B cell (primary cell): ENCODE measurements at regions not wholly inside any gene's neighbourhood (a gene's known extent, or its start where the extent isn't known, plus 50 kb on each side); places are given as distances from the start of the nearest gene placed in this dataset.

Experiments used
- ATAC-seq: fragments of 200-7000 bp; cut with Tn5 transposase; one replicate; pipeline ENCODE4 v1.10.0; 2021; ENCODE audit warnings: low read depth, mild to moderate bottlenecking, moderate number of reproducible peaks, moderate library complexity
- CTCF ChIA-PET: fragments of 350-600 bp; sonication (Branson Sonifier 250); formaldehyde crosslinking; loops from one replicate; lab custom pipeline; 2021; ENCODE audit warnings: antibody characterized with exemption, inconsistent platforms; lab: Charles Lee
- POLR2A ChIA-PET: fragments of 350-600 bp; sonication (Branson Sonifier 250); formaldehyde crosslinking; loops from one replicate; lab custom pipeline; 2021; ENCODE audit warnings: antibody characterized with exemption; lab: Charles Lee
- DNase-seq: peaks from one replicate; pipeline ENCODE4 v3.0.0; 2013
- H2AFZ ChIP-seq: 2 replicates; pipeline ENCODE4 v1.6.1; 2012; ENCODE audit warnings: mild to moderate bottlenecking, low read depth, low read length; ENCODE audit not compliant: insufficient read depth, poor library complexity, severe bottlenecking
- H3K27ac ChIP-seq, 2 donors: 1 replicate in 1 of 2; 2 replicates in 1 of 2; pipeline ENCODE4 v1.5.1; 2012 to 2013; ENCODE audit warnings: low read length in 2 of 2, mild to moderate bottlenecking in 2 of 2, moderate library complexity in 1 of 2
- H3K27me3 ChIP-seq, 4 experiments: fragments of 200-600 bp in 1 of 4; sonication (generic) in 1 of 4; replicated peaks in 1 of 4; 1 replicate in 2 of 4; 2 replicates in 2 of 4; pipeline versions ENCODE4 v1.6.1 to v1.7.0; 2013 to 2016; ENCODE audit warnings: low read length in 3 of 4, mild to moderate bottlenecking in 2 of 4, mixed read lengths in 1 of 4, moderate library complexity in 1 of 4; ENCODE audit not compliant: insufficient read depth in 4 of 4, control insufficient read depth in 3 of 4; ENCODE audit errors: control extremely low read depth in 1 of 4
- H3K36me3 ChIP-seq, 2 experiments: replicated peaks in 1 of 2; 1 replicate in 1 of 2; 2 replicates in 1 of 2; pipeline versions ENCODE4 v1.6.1 to v1.7.1; 2013; ENCODE audit warnings: low read length in 1 of 2; ENCODE audit not compliant: insufficient read depth in 2 of 2, control insufficient read depth in 1 of 2; ENCODE audit errors: control extremely low read depth in 1 of 2, extremely low read depth in 1 of 2
- H3K4me1 ChIP-seq, 2 donors: fragments of 200-600 bp in 1 of 2; sonication (generic) in 1 of 2; 1 replicate in 1 of 2; 2 replicates in 1 of 2; pipeline versions ENCODE4 v1.5.1 to v1.6.1; 2013 to 2017; ENCODE audit warnings: low read length in 2 of 2; ENCODE audit not compliant: control insufficient read depth in 2 of 2, insufficient read depth in 2 of 2
- H3K4me2 ChIP-seq: replicated peaks from 2 replicates; pipeline ENCODE3; 2012; ENCODE audit warnings: mild to moderate bottlenecking, low read depth, low read length; ENCODE audit not compliant: poor library complexity, severe bottlenecking
- H3K4me3 ChIP-seq, 5 experiments: fragments of 200-600 bp in 1 of 5; sonication (generic) in 1 of 5; 1 replicate in 3 of 5; 2 replicates in 2 of 5; pipeline versions ENCODE4 v1.5.1 to v1.7.0; 2011 to 2016; ENCODE audit warnings: low read length in 4 of 5, mild to moderate bottlenecking in 4 of 5, low read depth in 2 of 5, control low read depth in 1 of 5, moderate library complexity in 1 of 5; ENCODE audit not compliant: insufficient read depth in 1 of 5; ENCODE audit errors: control extremely low read depth in 1 of 5, extremely low read depth in 1 of 5
- H3K79me2 ChIP-seq: fragments of 200-600 bp; sonication (generic); one replicate; pipeline ENCODE4 v1.6.0; 2016; ENCODE audit warnings: low read length; ENCODE audit not compliant: control insufficient read depth, insufficient read depth
- H3K9ac ChIP-seq: fragments of 200-600 bp; sonication (generic); 2 replicates; pipeline ENCODE4 v1.6.1; 2017; ENCODE audit warnings: mild to moderate bottlenecking, low read length, moderate library complexity
- H3K9me3 ChIP-seq, 3 donors: one replicate each; pipeline versions ENCODE4 v1.6.1 to v1.7.1; 2013; ENCODE audit warnings: low read length in 2 of 3; ENCODE audit not compliant: control insufficient read depth in 2 of 3, insufficient read depth in 1 of 3; ENCODE audit errors: control extremely low read depth in 1 of 3
- H4K20me1 ChIP-seq: 2 replicates; pipeline ENCODE4 v1.6.0; 2012; ENCODE audit warnings: mild to moderate bottlenecking, low read length; ENCODE audit not compliant: insufficient read depth, control insufficient read depth, poor library complexity, severe bottlenecking
- H3K27ac Mint-ChIP-seq: one replicate; pipeline ENCODE4 v1.8.0; 2021; ENCODE audit warnings: mixed read lengths
- H3K27me3 Mint-ChIP-seq: one replicate; pipeline ENCODE4 v1.8.0; 2021; ENCODE audit warnings: mixed read lengths
- H3K4me1 Mint-ChIP-seq: one replicate; pipeline ENCODE4 v1.8.0; 2021; ENCODE audit warnings: mixed read lengths
- H3K4me3 Mint-ChIP-seq: one replicate; pipeline ENCODE4 v1.8.0; 2021; ENCODE audit warnings: mixed read lengths
- H3K9me3 Mint-ChIP-seq: one replicate; pipeline ENCODE4 v1.8.0; 2022; ENCODE audit warnings: mixed read lengths; ENCODE audit not compliant: insufficient read depth
- CTCF ChIP-seq: fragments of 200-600 bp; IDR thresholded peaks from one replicate; pipeline ENCODE4 v1.8.0; 2022; ENCODE audit warnings: antibody characterized with exemption, mild to moderate bottlenecking
- EZH2 ChIP-seq: IDR thresholded peaks from 2 replicates; pipeline ENCODE4 v1.6.1; 2012; ENCODE audit warnings: borderline replicate concordance, low read depth, mild to moderate bottlenecking, moderate library complexity, low read length; ENCODE audit not compliant: insufficient read depth, poor library complexity, severe bottlenecking
- WGBS: methylation state at CpG from one replicate; pipeline ENCODE4 v1.1.5; 2013; ENCODE audit warnings: missing lambda C conversion rate; ENCODE audit not compliant: insufficient coverage; 5-methylcytosine and 5-hydroxymethylcytosine counted together
- intact Hi-C: fragments of 100-400 bp; cut with micrococcal nuclease; formaldehyde crosslinking; loops from one replicate; pipeline ENCODE4 v1.10.0; 2022

DNA sequence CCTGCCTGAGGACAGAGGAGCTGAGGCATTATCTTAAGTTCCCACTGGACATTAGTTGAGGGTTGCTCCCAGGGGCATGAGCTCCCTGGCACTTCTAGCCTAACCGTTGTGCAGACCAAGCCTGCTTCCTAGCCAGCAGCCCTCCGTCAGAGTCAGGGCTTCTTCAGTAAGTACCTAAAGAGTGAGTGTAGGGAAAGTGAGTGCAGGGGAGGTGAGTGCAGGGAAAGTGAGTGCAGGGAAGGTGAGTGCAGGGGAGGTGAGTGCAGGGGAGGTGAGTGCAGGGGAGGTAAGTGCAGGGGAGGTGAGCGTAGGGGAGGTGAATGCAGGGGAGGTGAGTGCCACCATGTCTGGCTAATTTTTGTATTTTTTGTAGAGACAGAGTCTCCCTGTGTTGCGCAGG lies 190.5 kb downstream of the ESRRB start:
- Mint-ChIP-seq H3K27me3 (peaks cover 4% of the 10 kb centered on the region), H3K4me1 (no peaks in the 10 kb centered on the region), H3K27ac (no peak overlapping the region), H3K4me3 (no peak overlapping the region), H3K9me3 (no peaks in the 10 kb centered on the region)
- no peaks in the 10 kb centered on the region for H3K79me2 ChIP-seq
- H3K27ac ChIP-seq, result no peak overlapping the region
- TF ChIP-seq CTCF (no peak), EZH2 (no peak)
- ATAC-seq (no peak), DNase-seq (no peak)
- H3K4me1 ChIP-seq, result no peaks in the 10 kb centered on the region
- H4K20me1 ChIP-seq, result no peaks in the 10 kb centered on the region
- peaks cover 0 to 5% (median 0%) of the 10 kb centered on the region in 3 donors for H3K9me3 ChIP-seq
- H3K27me3 ChIP-seq, result peaks cover 0 to 2% (median 0%) of the 10 kb centered on the region in 4 experiments
- ChIA-PET POLR2A (no interaction called here), CTCF (no interaction called here)
- H3K4me3 ChIP-seq, result no peak overlapping the region
- H2AFZ ChIP-seq, result no peak overlapping the region
- 65% methylated on average over 2 of the region's 4 CpGs for whole genome bisulfite sequencing
- no peaks in the 10 kb centered on the region for H3K36me3 ChIP-seq
- H3K4me2 ChIP-seq, result no peak overlapping the region
- H3K9ac ChIP-seq, result no peak overlapping the region
- intact Hi-C loops, result no loop called here

GRCh38 chr14:76574416-76575095 lies 186.7 kb upstream of the VASH1 start:
- DNase-seq, result no peak
- ATAC-seq, result no peak
- ChIA-PET POLR2A (no interaction called here), CTCF (no interaction called here)
- Histone ChIP-seq H3K79me2 (no peaks in the 10 kb centered on the region), H3K4me2 (no peak overlapping the region), H3K9ac (no peak overlapping the region), H3K4me1 (no peaks in the 10 kb centered on the region), H3K27me3 (peaks cover 0 to 2% (median 0%) of the 10 kb centered on the region in 4 experiments), H2AFZ (no peak overlapping the region), H3K36me3 (no peaks in the 10 kb centered on the region), H4K20me1 (no peaks in the 10 kb centered on the region), H3K9me3 (peaks cover 0 to 6% (median 0%) of the 10 kb centered on the region in 3 donors), H3K4me3 (no peak overlapping the region), H3K27ac (no peak overlapping the region)
- H3K4me3 Mint-ChIP-seq, result no peak overlapping the region
- intact Hi-C loops, result no loop called here
- H3K27ac Mint-ChIP-seq, result no peak overlapping the region
- TF ChIP-seq EZH2, result no peak
- no peak for TF ChIP-seq CTCF
- 85% methylated on average over 15 of the region's 22 CpGs for WGBS
- no peaks in the 10 kb centered on the region for H3K4me1 Mint-ChIP-seq
- peaks cover 14% of the 10 kb centered on the region for H3K27me3 Mint-ChIP-seq
- peaks cover 3% of the 10 kb centered on the region for H3K9me3 Mint-ChIP-seq
